Activated naive CD8-positive, alpha-beta T cell treated with anti-CD3 and anti-CD28 coated beads for 36 hours (primary cell): ENCODE measurements at regions not wholly inside any gene's neighbourhood (a gene's known extent, or its start where the extent isn't known, plus 50 kb on each side); places are given as distances from the start of the nearest gene placed in this dataset.

Source experiments
- DNase-seq: peaks from one replicate; pipeline ENCODE4 v3.0.0; 2021
- H3K27ac Mint-ChIP-seq: one replicate; pipeline ENCODE4 v1.8.0; 2022; ENCODE audit warnings: mild to moderate bottlenecking, moderate library complexity, mixed read lengths
- H3K27me3 Mint-ChIP-seq: one replicate; pipeline ENCODE4 v1.8.0; 2022; ENCODE audit warnings: mild to moderate bottlenecking, mixed read lengths
- H3K36me3 Mint-ChIP-seq: one replicate; pipeline ENCODE4 v1.8.0; 2021; ENCODE audit warnings: mild to moderate bottlenecking, mixed read lengths
- H3K4me1 Mint-ChIP-seq: one replicate; pipeline ENCODE4 v1.8.0; 2021; ENCODE audit warnings: mixed read lengths
- H3K4me3 Mint-ChIP-seq: one replicate; pipeline ENCODE4 v1.8.0; 2022; ENCODE audit warnings: mild to moderate bottlenecking, moderate library complexity, mixed read lengths
- H3K9me3 Mint-ChIP-seq: one replicate; pipeline ENCODE4 v1.8.0; 2022; ENCODE audit warnings: mixed read lengths

GRCh38 chr3:67733269-67733950 is 79.0 kb upstream of the SUCLG2 start:
- Mint-ChIP-seq H3K27me3 (no peaks in the 10 kb centered on the region), H3K36me3 (peaks cover 8% of the 10 kb centered on the region), H3K4me3 (no peak overlapping the region), H3K27ac (no peak overlapping the region), H3K4me1 (peaks cover 23% of the 10 kb centered on the region), H3K9me3 (peaks cover 7% of the 10 kb centered on the region)
- DNase-seq = no peak

- no peak overlapping the region for H3K4me3 Mint-ChIP-seq
- peaks cover 13% of the 10 kb centered on the region for H3K9me3 Mint-ChIP-seq
- H3K4me1 Mint-ChIP-seq = peaks cover 11% of the 10 kb centered on the region
- DNase-seq = no peak
- no peaks in the 10 kb centered on the region for H3K27me3 Mint-ChIP-seq
- no peak overlapping the region for H3K27ac Mint-ChIP-seq
- peaks cover 20% of the 10 kb centered on the region for H3K36me3 Mint-ChIP-seq
Measured at GRCh38 chr3:67724434-67724833, 70.0 kb upstream of the SUCLG2 start.

GRCh38 chr3:67723863-67724262 is 69.5 kb upstream of the SUCLG2 start:
- peak overlapping the region; percentile 16 for H3K27ac Mint-ChIP-seq
- H3K36me3 Mint-ChIP-seq = peaks cover 23% of the 10 kb centered on the region

GRCh38 chr3:67719333-67719732 is 64.9 kb upstream of the SUCLG2 start:
- Mint-ChIP-seq H3K4me3 (no peak overlapping the region), H3K9me3 (peaks cover 13% of the 10 kb centered on the region), H3K36me3 (peaks cover 15% of the 10 kb centered on the region), H3K27ac (no peak overlapping the region), H3K27me3 (no peaks in the 10 kb centered on the region), H3K4me1 (peaks cover 5% of the 10 kb centered on the region)
- DNase-seq = no peak

More at GRCh38 chr3:67723863-67724262, 69.5 kb upstream of the SUCLG2 start:
- peaks cover 14% of the 10 kb centered on the region for H3K9me3 Mint-ChIP-seq
- H3K27me3 Mint-ChIP-seq = no peaks in the 10 kb centered on the region
- H3K4me3 Mint-ChIP-seq = no peak overlapping the region
- peaks cover 12% of the 10 kb centered on the region for H3K4me1 Mint-ChIP-seq
- no peak for DNase-seq

GRCh38 chr3:67715971-67716370 is 61.6 kb upstream of the SUCLG2 start:
- no peak for DNase-seq
- Mint-ChIP-seq H3K9me3 (peaks cover 7% of the 10 kb centered on the region), H3K4me3 (no peak overlapping the region), H3K27ac (no peak overlapping the region), H3K4me1 (peaks cover 9% of the 10 kb centered on the region), H3K27me3 (no peaks in the 10 kb centered on the region), H3K36me3 (peaks cover 5% of the 10 kb centered on the region)

GRCh38 chr3:67713764-67714469 is 59.5 kb upstream of the SUCLG2 start:
- no peak overlapping the region for H3K4me3 Mint-ChIP-seq
- DNase-seq = no peak
- no peak overlapping the region for H3K27ac Mint-ChIP-seq
- peaks cover 3% of the 10 kb centered on the region for H3K36me3 Mint-ChIP-seq
- no peaks in the 10 kb centered on the region for H3K27me3 Mint-ChIP-seq
- H3K4me1 Mint-ChIP-seq = peaks cover 8% of the 10 kb centered on the region
- H3K9me3 Mint-ChIP-seq = peaks cover 2% of the 10 kb centered on the region

- no peaks in the 10 kb centered on the region for H3K27me3 Mint-ChIP-seq
Measured at GRCh38 chr3:67712259-67712658, 57.8 kb upstream of the SUCLG2 start.

GRCh38 chr3:67710396-67710795 is 56.0 kb upstream of the SUCLG2 start:
- no peaks in the 10 kb centered on the region for H3K27me3 Mint-ChIP-seq
- H3K9me3 Mint-ChIP-seq = no peaks in the 10 kb centered on the region
- no peak overlapping the region for H3K4me3 Mint-ChIP-seq
- H3K4me1 Mint-ChIP-seq = peaks cover 11% of the 10 kb centered on the region
- no peak for DNase-seq
- peaks cover 2% of the 10 kb centered on the region for H3K36me3 Mint-ChIP-seq
- H3K27ac Mint-ChIP-seq = no peak overlapping the region

More at GRCh38 chr3:67712259-67712658, 57.8 kb upstream of the SUCLG2 start:
- DNase-seq = no peak
- Mint-ChIP-seq H3K27ac (no peak overlapping the region), H3K36me3 (peaks cover 2% of the 10 kb centered on the region), H3K9me3 (no peaks in the 10 kb centered on the region), H3K4me3 (no peak overlapping the region), H3K4me1 (peaks cover 7% of the 10 kb centered on the region)

GRCh38 chr3:67706934-67707333 is 52.5 kb upstream of the SUCLG2 start:
- Mint-ChIP-seq H3K4me3 (no peak overlapping the region), H3K4me1 (peaks cover 10% of the 10 kb centered on the region), H3K27ac (no peak overlapping the region), H3K9me3 (no peaks in the 10 kb centered on the region), H3K27me3 (no peaks in the 10 kb centered on the region), H3K36me3 (peaks cover 2% of the 10 kb centered on the region)
- DNase-seq = no peak

- peaks cover 13% of the 10 kb centered on the region for H3K4me1 Mint-ChIP-seq
- no peak overlapping the region for H3K27ac Mint-ChIP-seq
Measured at GRCh38 chr3:67704322-67704721, 49.9 kb upstream of the SUCLG2 start.

More at GRCh38 chr3:67704322-67704721, 49.9 kb upstream of the SUCLG2 start:
- DNase-seq = no peak
- no peaks in the 10 kb centered on the region for H3K27me3 Mint-ChIP-seq
- no peaks in the 10 kb centered on the region for H3K9me3 Mint-ChIP-seq
- no peak overlapping the region for H3K4me3 Mint-ChIP-seq
- no peaks in the 10 kb centered on the region for H3K36me3 Mint-ChIP-seq
